Neural progenitor cell (in vitro differentiated cells): ENCODE measurements at regions not wholly inside any gene's neighbourhood (a gene's known extent, or its start where the extent isn't known, plus 50 kb on each side); places are given as distances from the start of the nearest gene placed in this dataset.

Experiments used
- DNase-seq: peaks from one replicate; pipeline ENCODE4 v3.0.0-alpha.2; 2016; ENCODE audit warnings: low spot score
- H2AFZ ChIP-seq: fragments of 200-600 bp; sonication (generic); replicated peaks from 2 replicates; pipeline ENCODE4 v1.6.1; 2016; ENCODE audit warnings: antibody characterized with exemption
- H3F3A ChIP-seq: fragments of 200-600 bp; sonication (generic); 2 replicates; pipeline ENCODE4 v1.6.1; 2016; ENCODE audit warnings: antibody characterized with exemption, low read depth
- H3K27ac ChIP-seq: fragments of 200-600 bp; sonication (generic); 2 replicates; pipeline ENCODE4 v1.5.1; 2016; ENCODE audit warnings: mild to moderate bottlenecking
- H3K27me3 ChIP-seq: fragments of 200-600 bp; sonication (generic); 2 replicates; pipeline ENCODE4 v1.6.1; 2016; ENCODE audit warnings: mild to moderate bottlenecking, moderate library complexity
- H3K36me3 ChIP-seq: fragments of 200-600 bp; sonication (generic); 2 replicates; pipeline ENCODE4 v1.5.1; 2016
- H3K4me1 ChIP-seq: fragments of 200-600 bp; sonication (generic); 2 replicates; pipeline ENCODE4 v1.6.1; 2016; ENCODE audit warnings: mixed run types
- H3K4me2 ChIP-seq: fragments of 200-600 bp; sonication (generic); 2 replicates; pipeline ENCODE4 v1.6.1; 2016
- H3K4me3 ChIP-seq: fragments of 200-600 bp; sonication (generic); 2 replicates; pipeline ENCODE4 v1.5.1; 2016
- H3K79me2 ChIP-seq: fragments of 200-600 bp; sonication (generic); 2 replicates; pipeline ENCODE4 v1.6.1; 2016; ENCODE audit warnings: low read depth
- H3K9ac ChIP-seq: fragments of 200-600 bp; sonication (generic); 2 replicates; pipeline ENCODE4 v1.6.1; 2016
- H3K9me3 ChIP-seq: fragments of 200-600 bp; sonication (generic); 2 replicates; pipeline ENCODE4 v1.5.1; 2016; ENCODE audit warnings: low read depth
- H4K20me1 ChIP-seq: fragments of 200-600 bp; sonication (generic); 2 replicates; pipeline ENCODE4 v1.6.1; 2016; ENCODE audit warnings: low read depth
- H3K27ac Mint-ChIP-seq: 3 replicates; pipeline ENCODE4 v1.8.0; 2021; ENCODE audit warnings: mixed read lengths
- H3K27me3 Mint-ChIP-seq: 2 replicates; pipeline ENCODE4 v1.8.0; 2022; ENCODE audit warnings: low read depth, mild to moderate bottlenecking, inconsistent platforms, moderate library complexity, mixed read lengths; ENCODE audit not compliant: insufficient read depth
- H3K36me3 Mint-ChIP-seq: 3 replicates; pipeline ENCODE4 v1.8.0; 2021; ENCODE audit warnings: mixed read lengths
- H3K4me1 Mint-ChIP-seq: 3 replicates; pipeline ENCODE4 v1.8.0; 2021; ENCODE audit warnings: mixed read lengths
- H3K4me3 Mint-ChIP-seq: 3 replicates; pipeline ENCODE4 v1.8.0; 2021; ENCODE audit warnings: mild to moderate bottlenecking, moderate library complexity, mixed read lengths
- H3K9me3 Mint-ChIP-seq: 3 replicates; pipeline ENCODE4 v1.8.0; 2020; ENCODE audit warnings: mixed read lengths
- EZH2 ChIP-seq: fragments of 200-600 bp; sonication (generic); IDR thresholded peaks from 2 replicates; pipeline ENCODE4 v1.6.1; 2017; ENCODE audit warnings: antibody characterized with exemption, mild to moderate bottlenecking, moderate library complexity
- EZH2phosphoT487 ChIP-seq: fragments of 200-600 bp; sonication (generic); IDR thresholded peaks from 2 replicates; pipeline ENCODE4 v1.6.1; 2017; ENCODE audit warnings: antibody characterized with exemption
- TF ChIP-seq, protein P1 (sequence below): fragments of 200-600 bp; sonication (generic); IDR thresholded peaks from 2 replicates; pipeline ENCODE4 v1.5.1; 2017; ENCODE audit warnings: antibody characterized with exemption, mild to moderate bottlenecking

DNA sequence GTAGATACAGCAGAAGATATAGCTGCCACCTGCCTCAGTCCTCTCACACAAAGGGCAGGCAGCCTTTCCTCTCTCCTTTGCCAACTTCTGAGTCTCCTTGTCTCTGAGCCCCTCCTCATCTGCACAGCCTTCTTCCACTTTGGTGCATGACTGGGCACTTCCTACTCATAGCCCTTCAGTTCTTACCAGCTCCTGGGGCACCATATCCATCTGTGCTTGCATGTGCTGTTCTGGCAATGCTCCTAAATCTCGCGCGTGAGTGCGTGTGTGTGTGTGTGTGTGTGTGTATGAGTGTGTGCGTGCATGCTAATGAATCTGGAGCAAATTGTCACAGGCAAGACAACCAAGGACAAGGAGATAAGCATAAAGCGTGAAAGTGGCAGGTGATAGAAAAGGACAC, 1271.6 kb upstream of the SORCS1 start:
- Mint-ChIP-seq H3K9me3 (no peaks in the 10 kb centered on the region), H3K4me3 (no peak overlapping the region), H3K36me3 (no peaks in the 10 kb centered on the region), H3K27ac (no peak overlapping the region), H3K4me1 (peaks cover 5% of the 10 kb centered on the region), H3K27me3 (no peaks in the 10 kb centered on the region)
- H3K27me3 ChIP-seq: no peaks in the 10 kb centered on the region
- no peak for DNase-seq
- no peaks in the 10 kb centered on the region for H3K36me3 ChIP-seq
- no peak overlapping the region for H3K4me3 ChIP-seq
- no peaks in the 10 kb centered on the region for H3K9me3 ChIP-seq
- H3K79me2 ChIP-seq: no peaks in the 10 kb centered on the region
- no peaks in the 10 kb centered on the region for H4K20me1 ChIP-seq
- no peak overlapping the region for H2AFZ ChIP-seq
- no peak overlapping the region for H3K4me2 ChIP-seq
- H3F3A ChIP-seq: no peaks in the 10 kb centered on the region
- H3K9ac ChIP-seq: no peak overlapping the region
- no peak for TF ChIP-seq EZH2
- TF ChIP-seq, protein P1, sequence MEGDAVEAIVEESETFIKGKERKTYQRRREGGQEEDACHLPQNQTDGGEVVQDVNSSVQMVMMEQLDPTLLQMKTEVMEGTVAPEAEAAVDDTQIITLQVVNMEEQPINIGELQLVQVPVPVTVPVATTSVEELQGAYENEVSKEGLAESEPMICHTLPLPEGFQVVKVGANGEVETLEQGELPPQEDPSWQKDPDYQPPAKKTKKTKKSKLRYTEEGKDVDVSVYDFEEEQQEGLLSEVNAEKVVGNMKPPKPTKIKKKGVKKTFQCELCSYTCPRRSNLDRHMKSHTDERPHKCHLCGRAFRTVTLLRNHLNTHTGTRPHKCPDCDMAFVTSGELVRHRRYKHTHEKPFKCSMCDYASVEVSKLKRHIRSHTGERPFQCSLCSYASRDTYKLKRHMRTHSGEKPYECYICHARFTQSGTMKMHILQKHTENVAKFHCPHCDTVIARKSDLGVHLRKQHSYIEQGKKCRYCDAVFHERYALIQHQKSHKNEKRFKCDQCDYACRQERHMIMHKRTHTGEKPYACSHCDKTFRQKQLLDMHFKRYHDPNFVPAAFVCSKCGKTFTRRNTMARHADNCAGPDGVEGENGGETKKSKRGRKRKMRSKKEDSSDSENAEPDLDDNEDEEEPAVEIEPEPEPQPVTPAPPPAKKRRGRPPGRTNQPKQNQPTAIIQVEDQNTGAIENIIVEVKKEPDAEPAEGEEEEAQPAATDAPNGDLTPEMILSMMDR: no peak
- TF ChIP-seq EZH2phosphoT487: no peak
- no peak overlapping the region for H3K27ac ChIP-seq
- H3K4me1 ChIP-seq: no peaks in the 10 kb centered on the region

DNA sequence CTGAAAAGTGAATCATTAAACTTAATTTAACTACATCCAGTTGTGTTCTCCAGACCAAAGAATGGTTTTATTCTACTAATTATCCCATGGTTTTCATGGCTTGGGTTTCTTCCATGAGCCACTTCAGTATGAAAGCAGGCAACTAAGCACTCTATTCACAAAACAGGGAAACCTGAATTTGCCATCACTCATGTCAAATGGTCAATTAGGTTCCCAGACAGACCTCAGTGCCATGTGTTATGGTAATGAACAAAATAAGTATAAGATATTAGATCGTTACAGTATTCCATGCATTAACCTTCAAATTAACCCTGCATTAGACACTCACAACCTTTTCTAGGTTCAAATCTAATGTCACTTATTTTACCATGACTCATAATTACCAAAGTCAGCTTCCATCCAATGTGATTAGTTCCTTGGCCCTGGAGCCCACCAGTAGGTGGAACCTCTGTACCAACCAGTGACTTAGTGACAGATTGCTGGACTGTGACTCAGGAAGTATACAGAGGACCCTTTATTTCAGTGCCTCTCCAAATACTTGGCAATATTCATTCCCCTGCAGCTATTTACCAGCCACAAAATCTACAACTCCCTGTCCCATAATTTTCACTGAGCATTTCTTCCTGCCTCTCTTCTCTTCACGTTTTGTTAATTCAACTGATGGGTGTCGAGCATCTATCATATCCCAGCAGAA, 1270.2 kb upstream of the SORCS1 start:
- H3K27me3 Mint-ChIP-seq: no peaks in the 10 kb centered on the region
- H3K4me2 ChIP-seq: no peak overlapping the region
- TF ChIP-seq, protein P1: peak; percentile 32
- no peak for TF ChIP-seq EZH2
- no peaks in the 10 kb centered on the region for H3K27me3 ChIP-seq
- H3K27ac Mint-ChIP-seq: no peak overlapping the region
- H3K27ac ChIP-seq: no peak overlapping the region
- H3K36me3 ChIP-seq: no peaks in the 10 kb centered on the region
- no peaks in the 10 kb centered on the region for H3K4me1 ChIP-seq
- H3K4me3 ChIP-seq: no peak overlapping the region
- H3K9me3 ChIP-seq: no peaks in the 10 kb centered on the region
- no peaks in the 10 kb centered on the region for H3K4me1 Mint-ChIP-seq
- no peaks in the 10 kb centered on the region for H3F3A ChIP-seq
- no peak overlapping the region for H3K4me3 Mint-ChIP-seq
- no peak overlapping the region for H2AFZ ChIP-seq
- no peaks in the 10 kb centered on the region for H3K9me3 Mint-ChIP-seq
- H4K20me1 ChIP-seq: no peaks in the 10 kb centered on the region
- no peaks in the 10 kb centered on the region for H3K36me3 Mint-ChIP-seq
- H3K79me2 ChIP-seq: no peaks in the 10 kb centered on the region
- H3K9ac ChIP-seq: no peak overlapping the region
- peak; percentile 6 for DNase-seq

DNA sequence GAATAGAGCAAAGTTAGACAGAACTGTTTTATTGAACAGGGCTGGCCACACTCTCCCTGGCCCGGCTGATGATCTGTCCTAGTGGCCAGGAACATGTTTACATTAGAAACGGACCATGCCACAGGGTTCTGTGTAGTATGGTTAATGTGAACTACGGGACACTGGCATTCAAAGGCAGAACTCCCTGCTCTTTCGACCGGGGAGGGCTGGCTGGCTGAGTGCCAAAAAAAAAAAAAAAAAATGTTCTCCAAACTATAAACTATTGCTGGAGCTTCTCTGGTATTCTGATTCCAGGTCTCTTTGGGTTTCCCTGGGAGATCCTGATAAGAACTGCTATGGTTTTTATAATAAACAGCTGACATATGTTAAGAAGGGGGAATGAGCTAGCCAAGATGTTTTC, 1262.6 kb upstream of the SORCS1 start:
- Histone ChIP-seq H3K9me3 (no peaks in the 10 kb centered on the region), H3K27ac (no peak overlapping the region), H3K4me2 (no peak overlapping the region), H3K27me3 (no peaks in the 10 kb centered on the region), H3K36me3 (no peaks in the 10 kb centered on the region), H3K9ac (no peak overlapping the region), H2AFZ (no peak overlapping the region), H3K79me2 (no peaks in the 10 kb centered on the region), H3K4me3 (no peak overlapping the region), H3K4me1 (no peaks in the 10 kb centered on the region), H4K20me1 (no peaks in the 10 kb centered on the region), H3F3A (no peaks in the 10 kb centered on the region)
- Mint-ChIP-seq H3K36me3 (no peaks in the 10 kb centered on the region), H3K27me3 (no peaks in the 10 kb centered on the region), H3K27ac (no peak overlapping the region), H3K4me1 (peaks cover 10% of the 10 kb centered on the region), H3K4me3 (no peak overlapping the region), H3K9me3 (no peaks in the 10 kb centered on the region)
- DNase-seq: no peak
- TF ChIP-seq EZH2phosphoT487 (no peak), EZH2 (no peak)
- TF ChIP-seq, protein P1: no peak
